Activated naive CD8-positive, alpha-beta T cell treated with anti-CD3 and anti-CD28 coated beads for 36 hours (primary cell): ENCODE measurements at regions not wholly inside any gene's neighbourhood (a gene's known extent, or its start where the extent isn't known, plus 50 kb on each side); places are given as distances from the start of the nearest gene placed in this dataset.
"Not testable (repeated sequence)": the region's sequence is repeated elsewhere in the genome, so short reads cannot be mapped to it uniquely, and the experiment has no call there.

Experiments
- DNase-seq: peaks from one replicate; pipeline ENCODE4 v3.0.0; 2021
- H3K27ac Mint-ChIP-seq: one replicate; pipeline ENCODE4 v1.8.0; 2022; ENCODE audit warnings: mild to moderate bottlenecking, moderate library complexity, mixed read lengths
- H3K27me3 Mint-ChIP-seq: one replicate; pipeline ENCODE4 v1.8.0; 2022; ENCODE audit warnings: mild to moderate bottlenecking, mixed read lengths
- H3K36me3 Mint-ChIP-seq: one replicate; pipeline ENCODE4 v1.8.0; 2021; ENCODE audit warnings: mild to moderate bottlenecking, mixed read lengths
- H3K4me1 Mint-ChIP-seq: one replicate; pipeline ENCODE4 v1.8.0; 2021; ENCODE audit warnings: mixed read lengths
- H3K4me3 Mint-ChIP-seq: one replicate; pipeline ENCODE4 v1.8.0; 2022; ENCODE audit warnings: mild to moderate bottlenecking, moderate library complexity, mixed read lengths
- H3K9me3 Mint-ChIP-seq: one replicate; pipeline ENCODE4 v1.8.0; 2022; ENCODE audit warnings: mixed read lengths

DNA sequence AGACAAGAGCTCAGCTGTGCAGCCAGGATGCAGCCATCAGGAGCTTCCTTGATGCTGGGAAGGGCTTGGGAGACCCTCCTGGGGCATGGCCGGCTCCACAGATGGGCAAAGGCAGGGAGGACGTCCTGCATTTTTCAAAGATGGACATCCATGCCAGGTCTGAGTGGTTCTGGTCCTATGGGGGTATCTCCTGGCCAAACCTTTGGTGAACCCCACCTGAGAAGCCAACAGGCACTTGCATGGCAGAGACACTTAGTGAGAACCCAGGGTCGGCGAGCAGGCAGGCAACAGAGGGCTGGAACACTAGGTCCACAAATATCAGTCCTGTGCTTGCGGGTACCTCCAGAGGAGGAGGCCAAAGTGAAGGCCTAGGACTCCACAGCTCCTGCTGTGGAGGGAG is 70.0 kb downstream of the KCTD15 start:
- no peaks in the 10 kb centered on the region for H3K9me3 Mint-ChIP-seq
- no peak overlapping the region for H3K4me3 Mint-ChIP-seq
- H3K27me3 Mint-ChIP-seq, result peaks cover 14% of the 10 kb centered on the region
- no peaks in the 10 kb centered on the region for H3K4me1 Mint-ChIP-seq
- DNase-seq, result no peak
- H3K36me3 Mint-ChIP-seq, result no peaks in the 10 kb centered on the region
- no peak overlapping the region for H3K27ac Mint-ChIP-seq

DNA sequence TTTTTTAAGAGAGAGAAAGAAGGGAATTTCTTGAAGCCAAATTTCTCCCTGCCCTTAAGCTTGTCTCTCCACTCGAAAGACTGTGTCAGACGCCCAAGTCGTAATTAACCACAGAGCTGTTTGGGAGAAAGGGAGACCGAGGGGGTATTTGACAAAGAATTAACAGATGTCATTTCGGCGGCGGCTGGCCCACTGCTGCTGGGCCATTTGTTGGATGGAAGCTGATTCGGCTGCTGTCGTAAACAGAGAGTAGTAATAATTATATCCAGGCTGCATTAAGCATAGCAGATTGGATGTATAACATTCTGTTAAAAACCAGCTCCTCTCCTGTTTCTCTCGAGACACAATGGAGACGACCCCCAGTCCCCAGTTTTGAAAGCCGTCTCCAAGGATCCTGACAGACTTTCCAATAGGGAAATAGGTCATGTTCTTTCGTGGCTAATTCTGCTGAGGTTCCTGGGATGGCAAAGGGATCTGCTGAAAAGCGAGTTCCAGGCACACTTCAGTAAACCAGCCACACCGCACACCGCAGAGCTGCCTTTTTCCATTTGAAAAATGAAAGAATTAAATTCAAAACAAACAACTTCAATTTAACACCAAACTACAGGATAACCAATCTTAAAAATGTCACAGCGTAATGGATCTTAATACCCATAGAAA is 71.5 kb downstream of the KCTD15 start:
- peaks cover 14% of the 10 kb centered on the region for H3K27me3 Mint-ChIP-seq
- no peaks in the 10 kb centered on the region for H3K4me1 Mint-ChIP-seq
- no peak overlapping the region for H3K27ac Mint-ChIP-seq
- H3K9me3 Mint-ChIP-seq, result no peaks in the 10 kb centered on the region
- H3K4me3 Mint-ChIP-seq, result no peak overlapping the region
- H3K36me3 Mint-ChIP-seq, result no peaks in the 10 kb centered on the region
- DNase-seq, result no peak

DNA sequence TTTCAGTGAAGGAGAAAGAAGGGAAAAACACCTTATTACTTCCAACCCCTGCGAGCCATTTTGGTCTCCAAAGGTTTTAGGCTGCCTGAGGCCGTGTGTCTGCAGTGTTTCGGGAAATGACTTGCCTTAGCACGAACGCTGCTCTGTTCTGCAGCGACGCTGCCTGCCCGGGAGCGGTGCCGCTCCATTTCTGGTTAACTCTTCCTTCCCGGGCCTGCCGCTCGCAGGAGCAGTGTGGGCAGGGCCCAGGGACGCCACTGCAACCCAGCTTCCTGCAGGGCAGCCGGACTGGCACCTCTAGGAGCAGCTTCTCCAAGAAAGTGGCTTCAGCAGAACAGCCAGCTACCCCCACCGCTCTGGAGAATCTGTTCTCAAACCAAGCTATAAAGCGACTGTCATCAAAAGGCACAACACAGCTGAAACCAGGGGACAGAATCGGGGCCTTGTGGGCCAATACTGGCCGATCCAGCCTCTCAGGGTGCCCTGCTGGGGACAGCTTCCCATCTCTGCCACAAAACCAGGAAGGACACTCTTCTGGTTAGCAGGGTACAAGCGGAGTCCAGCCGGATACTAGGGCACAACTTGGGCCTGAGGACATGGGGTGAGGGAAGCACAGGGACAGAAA is 72.2 kb downstream of the KCTD15 start:
- H3K27ac Mint-ChIP-seq, result no peak overlapping the region
- no peaks in the 10 kb centered on the region for H3K36me3 Mint-ChIP-seq
- no peaks in the 10 kb centered on the region for H3K9me3 Mint-ChIP-seq
- DNase-seq, result no peak
- no peaks in the 10 kb centered on the region for H3K4me1 Mint-ChIP-seq
- no peak overlapping the region for H3K4me3 Mint-ChIP-seq
- peaks cover 18% of the 10 kb centered on the region for H3K27me3 Mint-ChIP-seq

DNA sequence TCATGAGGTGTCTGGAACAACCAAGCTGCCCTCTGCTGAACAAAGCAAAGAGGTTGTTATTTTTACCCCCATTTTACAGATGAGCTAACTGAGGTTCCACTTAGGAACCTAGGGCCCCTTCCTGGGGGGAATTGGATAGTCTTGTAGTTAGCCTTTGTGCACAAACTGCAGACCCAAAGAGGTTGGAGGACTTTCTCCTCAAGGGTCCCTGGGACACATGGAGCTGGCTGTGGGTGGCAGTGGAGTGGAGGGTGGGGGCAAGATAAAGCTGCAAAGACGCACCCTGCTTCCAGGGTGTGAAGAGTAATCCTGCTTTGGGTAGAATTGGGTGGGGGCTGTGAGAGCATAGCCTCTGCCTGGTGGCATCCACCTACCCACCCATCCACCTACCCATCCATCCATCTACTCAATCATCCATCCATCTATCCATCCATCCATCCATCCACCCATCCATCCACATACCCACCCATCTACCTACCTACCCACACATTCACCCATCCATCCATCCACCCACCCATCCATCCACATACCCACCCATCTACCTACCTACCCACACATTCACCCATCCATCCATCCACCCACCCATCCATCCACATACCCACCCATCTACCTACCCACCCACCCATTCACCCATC is 73.7 kb downstream of the KCTD15 start:
- not testable (repeated sequence) for H3K36me3 Mint-ChIP-seq, H3K27ac Mint-ChIP-seq, H3K4me1 Mint-ChIP-seq, H3K9me3 Mint-ChIP-seq, H3K4me3 Mint-ChIP-seq, DNase-seq
- H3K27me3 Mint-ChIP-seq, result peaks cover 18% of the 10 kb centered on the region

DNA sequence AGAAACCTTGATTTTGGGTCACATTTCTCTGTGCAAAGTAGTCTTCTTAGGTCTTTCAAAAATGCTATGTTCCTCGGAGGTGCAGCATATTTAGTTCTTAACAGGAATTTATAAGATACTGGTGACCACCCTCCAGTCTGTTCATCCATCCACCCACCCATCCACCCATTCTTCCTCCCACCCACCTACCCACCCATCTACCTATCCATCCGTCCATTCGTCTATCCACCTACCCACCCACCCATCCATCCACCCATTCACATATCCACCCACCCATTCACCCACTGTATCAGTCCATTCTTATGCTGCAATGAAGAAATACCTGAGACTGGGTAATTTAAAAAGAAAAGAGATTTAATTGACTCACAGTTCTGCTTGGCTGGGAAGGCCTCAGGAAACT is 74.9 kb downstream of the KCTD15 start:
- H3K4me1 Mint-ChIP-seq, result no peaks in the 10 kb centered on the region
- no peak overlapping the region for H3K27ac Mint-ChIP-seq
- no peaks in the 10 kb centered on the region for H3K9me3 Mint-ChIP-seq
- H3K36me3 Mint-ChIP-seq, result no peaks in the 10 kb centered on the region
- no peak for DNase-seq
- peaks cover 17% of the 10 kb centered on the region for H3K27me3 Mint-ChIP-seq
- no peak overlapping the region for H3K4me3 Mint-ChIP-seq

DNA sequence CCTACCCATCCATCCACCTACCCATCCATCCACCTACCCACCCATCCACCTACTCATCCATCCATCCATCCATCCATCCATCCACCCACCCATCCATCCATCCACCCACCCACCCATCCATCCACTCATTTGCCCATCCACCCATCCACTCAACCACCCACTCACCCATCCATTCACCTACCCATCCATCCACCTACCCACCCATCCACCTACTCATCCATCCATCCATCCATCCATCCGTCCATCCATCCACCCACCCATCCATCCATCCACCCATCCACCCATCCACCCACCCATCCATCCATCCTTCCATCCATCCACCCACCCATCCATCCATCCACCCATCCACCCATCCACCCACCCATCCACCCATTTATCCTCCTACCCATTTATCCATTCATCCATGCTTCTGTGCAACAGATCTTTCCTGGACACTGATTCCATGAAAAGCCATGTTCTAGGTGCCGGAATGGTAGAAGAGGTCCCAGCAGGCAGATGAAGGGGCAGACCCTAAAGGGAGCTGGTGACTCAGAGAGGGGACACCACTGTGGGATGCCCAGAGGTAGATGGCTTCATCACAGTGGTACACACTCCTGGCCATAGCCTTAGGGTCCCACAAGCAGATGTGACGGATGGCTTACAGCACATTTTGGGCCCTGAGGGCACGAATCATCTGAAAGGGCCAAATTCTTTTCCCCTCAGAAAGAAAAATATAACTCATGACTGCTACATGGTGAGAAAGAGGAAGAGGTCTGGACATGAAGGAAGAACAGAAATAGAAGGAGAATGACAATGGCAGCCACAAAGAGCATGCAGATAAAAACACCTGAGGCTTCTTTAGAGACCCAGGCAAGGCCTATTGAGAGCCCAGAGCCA is 76.0 kb downstream of the KCTD15 start:
- no peaks in the 10 kb centered on the region for H3K36me3 Mint-ChIP-seq
- H3K4me1 Mint-ChIP-seq, result no peaks in the 10 kb centered on the region
- H3K27ac Mint-ChIP-seq, result no peak overlapping the region

DNA sequence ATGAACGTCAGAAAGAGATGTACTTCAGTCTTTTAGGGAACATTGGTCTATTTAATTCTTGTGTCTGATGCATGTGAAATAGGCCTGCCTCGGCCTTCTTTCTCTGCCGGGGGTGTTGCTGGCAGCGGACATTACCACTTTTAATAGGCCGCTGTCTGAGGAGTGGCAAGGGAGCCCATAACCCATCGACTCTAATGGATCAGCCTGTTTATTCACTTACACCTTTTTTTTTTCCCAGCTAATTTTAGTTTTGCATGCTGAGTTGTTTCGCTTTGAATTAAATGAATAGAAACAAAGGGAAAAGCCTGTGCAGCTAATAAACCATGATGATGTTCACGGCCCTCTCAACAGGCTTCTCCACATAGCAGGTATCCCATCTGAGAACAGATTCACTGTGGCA is 78.4 kb downstream of the KCTD15 start:
- no peaks in the 10 kb centered on the region for H3K4me1 Mint-ChIP-seq
- H3K27ac Mint-ChIP-seq, result no peak overlapping the region
- DNase-seq, result no peak
- no peaks in the 10 kb centered on the region for H3K9me3 Mint-ChIP-seq
- H3K27me3 Mint-ChIP-seq, result peaks cover 4% of the 10 kb centered on the region
- H3K36me3 Mint-ChIP-seq, result no peaks in the 10 kb centered on the region
- H3K4me3 Mint-ChIP-seq, result no peak overlapping the region

More for the DNA sequence above, 76.0 kb downstream of the KCTD15 start:
- no peak for DNase-seq
- Mint-ChIP-seq H3K27me3 (peaks cover 13% of the 10 kb centered on the region), H3K9me3 (no peaks in the 10 kb centered on the region), H3K4me3 (no peak overlapping the region)

DNA sequence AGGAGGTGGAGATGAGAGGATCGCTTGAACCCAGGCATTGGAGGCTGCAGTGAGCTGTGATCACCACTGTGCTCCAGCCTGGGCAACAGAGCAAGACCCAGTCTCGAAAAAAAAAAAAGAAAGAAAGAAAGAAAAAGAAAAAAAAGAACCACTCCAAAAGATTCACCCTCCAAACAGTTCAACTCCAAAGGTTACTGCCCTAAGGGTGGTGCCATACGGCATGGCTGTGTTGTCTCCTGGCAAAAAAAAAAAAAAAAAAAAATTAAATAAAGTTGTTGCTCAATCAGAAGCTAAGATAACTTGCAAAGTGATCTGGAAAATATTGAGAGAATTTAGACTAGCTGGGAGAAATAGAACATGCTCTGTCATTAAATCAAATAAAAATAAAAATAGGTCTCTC is 79.5 kb downstream of the KCTD15 start:
- no peak overlapping the region for H3K4me3 Mint-ChIP-seq
- H3K36me3 Mint-ChIP-seq, result no peaks in the 10 kb centered on the region
- H3K4me1 Mint-ChIP-seq, result no peaks in the 10 kb centered on the region
- H3K9me3 Mint-ChIP-seq, result no peaks in the 10 kb centered on the region
- DNase-seq, result no peak
- no peak overlapping the region for H3K27ac Mint-ChIP-seq
- peaks cover 4% of the 10 kb centered on the region for H3K27me3 Mint-ChIP-seq

DNA sequence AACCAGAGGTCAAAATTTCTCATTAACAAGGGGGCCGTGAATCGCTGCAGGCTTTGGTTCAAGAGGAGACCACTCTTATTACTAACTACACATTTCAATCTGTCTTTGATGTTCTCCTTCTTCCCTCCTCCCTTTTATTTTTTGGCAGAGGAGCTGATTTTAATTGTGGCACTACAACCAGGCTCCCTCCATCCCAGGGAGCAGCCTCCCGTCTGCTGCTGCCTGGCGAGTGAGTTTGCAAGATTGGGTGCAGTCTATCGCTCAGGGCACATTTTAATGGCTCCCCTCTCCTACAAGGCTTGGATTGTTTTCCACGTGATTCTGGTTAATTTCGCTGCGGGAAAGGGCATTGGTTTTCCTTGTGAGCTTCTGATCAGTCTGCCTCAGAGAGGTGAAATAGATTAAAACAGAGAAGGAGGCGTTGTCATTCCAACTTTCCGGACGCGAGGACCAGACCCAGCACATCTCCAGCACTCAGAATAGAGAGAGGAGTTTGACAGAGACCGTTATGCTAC is 81.4 kb downstream of the KCTD15 start:
- no peaks in the 10 kb centered on the region for H3K36me3 Mint-ChIP-seq
- no peak overlapping the region for H3K4me3 Mint-ChIP-seq
- H3K4me1 Mint-ChIP-seq, result no peaks in the 10 kb centered on the region
- H3K27me3 Mint-ChIP-seq, result peaks cover 4% of the 10 kb centered on the region
- no peak for DNase-seq
- no peak overlapping the region for H3K27ac Mint-ChIP-seq
- H3K9me3 Mint-ChIP-seq, result no peaks in the 10 kb centered on the region

DNA sequence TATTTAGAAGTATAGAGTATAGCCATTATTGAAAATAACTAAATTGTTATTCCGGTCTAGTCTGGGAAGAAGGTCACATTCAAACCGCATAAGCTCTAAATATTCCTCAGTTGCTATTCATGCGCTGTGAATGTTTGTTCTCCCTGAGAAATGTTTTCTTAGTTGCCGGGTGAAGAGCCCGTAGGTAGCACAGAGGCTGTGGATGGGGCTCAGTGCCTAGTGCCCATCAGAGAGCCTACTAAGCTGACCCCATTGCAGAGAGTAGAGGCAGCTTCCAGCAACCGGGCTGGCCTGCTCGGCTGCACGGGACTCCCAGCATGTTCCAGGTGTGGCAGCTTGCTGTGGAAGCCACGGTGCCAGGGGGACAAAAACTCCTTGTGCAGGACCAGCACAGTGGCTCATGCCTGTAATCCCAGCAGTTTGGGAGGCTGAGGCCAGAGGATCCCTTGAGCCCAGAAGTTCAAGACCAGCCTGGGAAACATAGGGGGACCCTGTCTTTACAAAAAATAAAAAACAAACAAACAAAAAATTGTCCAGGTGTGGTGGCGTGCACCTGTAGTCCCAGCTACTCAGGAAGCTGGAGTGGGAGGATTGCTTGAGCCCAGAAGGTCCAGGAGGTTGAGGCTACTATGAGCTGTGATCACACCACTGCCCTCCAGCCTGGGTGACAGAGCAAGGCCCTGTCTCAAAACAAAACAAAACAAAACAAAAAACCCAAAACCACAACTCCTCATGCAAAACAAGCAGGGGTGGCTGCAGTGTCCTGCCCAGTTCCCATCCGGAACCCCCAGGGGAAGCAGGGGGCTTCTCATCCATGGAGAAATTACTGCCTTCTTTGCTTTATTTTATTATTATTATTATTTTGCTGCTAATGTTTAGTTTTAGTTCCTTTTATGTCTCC is 82.5 kb downstream of the KCTD15 start:
- no peaks in the 10 kb centered on the region for H3K9me3 Mint-ChIP-seq
- H3K27ac Mint-ChIP-seq, result no peak overlapping the region
- no peak for DNase-seq
- no peaks in the 10 kb centered on the region for H3K36me3 Mint-ChIP-seq
- peaks cover 1% of the 10 kb centered on the region for H3K4me1 Mint-ChIP-seq
- H3K4me3 Mint-ChIP-seq, result no peak overlapping the region
- no peaks in the 10 kb centered on the region for H3K27me3 Mint-ChIP-seq

DNA sequence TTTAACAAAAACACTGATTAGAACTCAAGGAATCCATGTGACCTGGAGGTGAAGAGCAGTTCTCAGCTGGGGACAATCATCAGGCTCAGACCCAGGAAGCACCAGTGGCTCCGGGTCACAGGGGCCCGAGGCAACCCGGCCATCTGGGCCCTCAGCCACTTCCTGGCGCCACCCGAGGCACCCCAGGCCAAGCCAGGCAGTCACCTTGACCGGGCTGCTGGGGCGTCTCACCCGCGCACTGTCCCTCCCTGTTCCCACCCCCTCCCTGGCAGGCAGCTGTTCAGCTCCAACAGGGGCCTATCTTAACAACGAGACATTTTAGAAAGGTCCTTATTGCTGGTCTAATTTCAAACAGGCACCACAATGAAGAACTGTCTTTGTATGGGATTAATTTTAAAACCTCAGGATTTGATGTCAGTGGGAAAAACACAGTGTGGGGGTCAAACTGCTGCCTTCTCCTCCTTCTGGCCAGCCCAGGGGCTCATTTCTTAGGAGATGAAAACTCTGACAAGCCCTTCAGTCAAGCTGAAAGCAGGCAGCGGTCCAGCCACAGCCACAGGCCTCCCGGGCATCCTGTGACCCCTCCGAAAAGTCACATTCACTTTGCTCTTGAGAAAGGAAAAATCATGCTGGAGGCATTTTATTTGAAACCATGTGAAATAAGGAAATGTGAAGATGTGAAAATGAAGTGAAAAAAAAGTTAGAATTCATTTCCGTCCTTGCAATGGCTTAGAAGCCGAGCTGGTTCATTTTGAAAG is 83.3 kb downstream of the KCTD15 start:
- H3K27ac Mint-ChIP-seq, result no peak overlapping the region

DNA sequence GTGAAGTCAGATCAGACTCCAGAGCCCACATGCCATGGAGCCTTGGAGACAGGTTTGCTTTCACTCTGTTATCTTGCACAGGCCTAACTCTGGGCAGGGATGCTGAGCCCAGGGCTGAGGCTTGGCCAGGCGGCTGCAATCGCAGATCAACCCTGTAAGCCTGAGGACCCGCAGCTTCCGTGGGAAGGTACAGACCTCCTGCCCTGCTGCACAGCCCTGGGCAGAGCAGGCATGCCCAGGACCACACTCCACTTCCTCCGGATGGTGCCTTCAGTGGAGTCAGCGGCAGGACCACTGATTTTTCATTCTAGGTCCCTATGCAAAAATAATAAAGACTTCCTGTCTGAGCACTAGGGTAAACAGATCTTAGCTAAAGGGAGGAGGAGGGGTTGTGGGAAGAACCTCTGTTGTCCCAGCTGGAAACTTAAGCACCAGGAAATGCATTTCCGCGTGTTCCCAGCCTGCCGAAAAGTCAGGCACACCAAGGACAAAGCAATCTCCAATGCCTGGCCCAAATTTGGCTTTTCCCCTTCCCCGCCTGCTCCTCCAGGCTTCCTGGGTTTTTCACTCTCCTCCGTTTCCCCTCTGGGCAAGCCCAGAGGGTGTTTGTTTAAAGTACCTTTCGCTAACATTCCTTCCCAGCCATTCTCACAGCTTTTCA is 87.3 kb downstream of the KCTD15 start:
- no peaks in the 10 kb centered on the region for H3K36me3 Mint-ChIP-seq
- peaks cover 4% of the 10 kb centered on the region for H3K4me1 Mint-ChIP-seq
- no peak overlapping the region for H3K27ac Mint-ChIP-seq
- no peak overlapping the region for H3K4me3 Mint-ChIP-seq
- no peaks in the 10 kb centered on the region for H3K9me3 Mint-ChIP-seq
- H3K27me3 Mint-ChIP-seq, result peaks cover 13% of the 10 kb centered on the region
- no peak for DNase-seq

More for the DNA sequence above, 83.3 kb downstream of the KCTD15 start:
- H3K4me1 Mint-ChIP-seq, result peaks cover 4% of the 10 kb centered on the region
- no peak for DNase-seq
- no peaks in the 10 kb centered on the region for H3K36me3 Mint-ChIP-seq
- no peak overlapping the region for H3K4me3 Mint-ChIP-seq
- H3K9me3 Mint-ChIP-seq, result no peaks in the 10 kb centered on the region
- no peaks in the 10 kb centered on the region for H3K27me3 Mint-ChIP-seq

DNA sequence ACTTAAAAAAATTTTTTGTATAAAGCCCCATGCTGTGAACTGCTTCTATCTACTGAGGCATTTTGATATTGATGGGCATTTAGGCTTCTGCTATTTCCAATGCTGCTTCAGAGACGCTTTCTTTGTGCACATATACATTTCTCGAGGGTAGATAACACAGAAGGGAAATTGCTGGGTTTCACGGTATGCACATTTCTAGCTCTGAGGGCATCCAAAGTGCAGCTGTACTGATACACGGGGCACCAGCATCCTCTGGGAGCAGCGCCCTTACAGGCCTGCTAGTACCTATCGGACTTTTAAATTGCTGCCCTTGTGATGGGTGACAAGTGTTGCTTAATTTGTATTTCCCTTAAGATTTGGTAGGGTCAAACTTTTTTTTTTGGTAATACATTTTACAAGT is 88.6 kb downstream of the KCTD15 start:
- Mint-ChIP-seq H3K9me3 (no peaks in the 10 kb centered on the region), H3K27ac (no peak overlapping the region), H3K4me1 (peaks cover 4% of the 10 kb centered on the region), H3K36me3 (no peaks in the 10 kb centered on the region), H3K4me3 (no peak overlapping the region), H3K27me3 (peaks cover 13% of the 10 kb centered on the region)
- no peak for DNase-seq
